ENCODE measurements at regions not wholly inside any gene's neighbourhood (a gene's known extent, or its start where the extent isn't known, plus 50 kb on each side); places are given as distances from the start of the nearest gene placed in this dataset.

DNA sequence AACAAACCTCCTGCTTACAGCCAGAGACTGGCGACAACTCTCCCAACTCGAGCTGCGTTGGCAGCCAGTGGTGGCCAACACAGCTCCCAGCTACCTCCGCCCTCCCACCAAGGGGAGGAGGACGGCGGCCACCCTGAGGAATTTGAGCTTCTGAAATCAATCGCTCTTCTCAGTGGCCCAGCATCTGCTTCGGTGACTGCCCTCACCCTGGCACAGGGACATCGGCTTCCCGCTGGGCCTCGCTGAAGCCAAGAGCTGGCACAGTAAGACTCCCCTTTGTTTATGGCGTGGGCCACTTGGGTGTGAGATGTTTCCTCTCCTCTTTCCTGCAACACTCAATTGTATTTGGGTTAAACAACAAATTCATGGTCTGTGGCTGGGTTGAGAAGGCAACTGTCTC, 136.2 kb downstream of the ZBTB18 start:
- TF ChIP-seq CTCF (IDR thresholded peaks at IDR 0.05; ENCODE audit: low read depth, low read length, missing input control) (no peak), TAF1 (conservative IDR thresholded peaks at IDR 0.05) (no peak)

Measured in liver (tissue), 3 donors.